ENCODE measurements at regions not wholly inside any gene's neighbourhood (a gene's known extent, or its start where the extent isn't known, plus 50 kb on each side); places are given as distances from the start of the nearest gene placed in this dataset.

- TF ChIP-seq CTCF (IDR thresholded peaks at IDR 0.05; ENCODE audit: low read depth, low read length, missing control alignments) = no peak
- H3K4me3 ChIP-seq (ENCODE audit: low read depth, low read length) = no peak overlapping the region
- DNase-seq (ENCODE audit: low read depth) = no peak
Observed at GRCh38 chr17:72205822-72206221, 85.0 kb downstream of the SOX9 start.

DNA sequence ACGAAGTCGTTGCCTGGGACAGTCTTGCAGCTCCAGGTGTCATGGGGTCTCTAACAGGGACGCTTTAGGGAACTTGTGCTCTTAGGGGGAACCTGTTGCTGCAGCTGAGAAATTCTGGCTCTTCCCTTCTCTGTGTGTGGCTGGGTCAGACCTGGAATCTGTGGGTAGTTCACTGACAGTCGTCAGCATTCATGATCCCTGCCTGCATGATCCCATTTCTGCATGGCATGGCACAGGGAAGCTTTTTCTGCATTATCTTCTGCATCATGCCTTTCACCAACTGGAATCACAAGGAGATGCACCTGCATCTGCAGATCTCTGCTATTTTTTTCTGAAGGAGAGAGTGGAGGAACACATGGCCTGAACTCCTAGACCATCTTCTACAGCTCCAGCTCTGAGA, 85.6 kb downstream of the SOX9 start:
- H3K4me3 ChIP-seq (ENCODE audit: low read depth, low read length) = no peak overlapping the region
- no peak for DNase-seq (ENCODE audit: low read depth)
- no peak for TF ChIP-seq CTCF (IDR thresholded peaks at IDR 0.05; ENCODE audit: low read depth, low read length, missing control alignments)

DNA sequence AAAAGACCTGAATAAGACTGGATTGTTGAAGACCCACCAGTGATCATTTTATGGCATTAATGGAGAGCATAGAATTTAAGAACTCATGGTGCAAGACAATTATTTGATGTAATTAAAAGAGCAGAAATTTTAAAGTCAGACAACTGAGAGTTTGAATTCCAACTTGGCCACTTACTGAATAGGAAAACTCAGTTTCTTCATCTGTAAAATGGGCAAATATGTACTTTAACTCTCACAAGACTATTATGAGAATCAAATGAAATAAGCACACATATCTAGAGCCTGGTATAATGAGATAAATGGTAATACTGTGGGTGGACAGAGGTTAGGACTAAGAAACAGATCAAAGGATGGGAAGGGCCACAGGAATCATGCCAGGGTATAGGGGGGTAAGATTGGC, 88.0 kb downstream of the SOX9 start:
- DNase-seq (ENCODE audit: low read depth) = no peak
- no peak for TF ChIP-seq CTCF (IDR thresholded peaks at IDR 0.05; ENCODE audit: low read depth, low read length, missing control alignments)
- no peak overlapping the region for H3K4me3 ChIP-seq (ENCODE audit: low read depth, low read length)

DNA sequence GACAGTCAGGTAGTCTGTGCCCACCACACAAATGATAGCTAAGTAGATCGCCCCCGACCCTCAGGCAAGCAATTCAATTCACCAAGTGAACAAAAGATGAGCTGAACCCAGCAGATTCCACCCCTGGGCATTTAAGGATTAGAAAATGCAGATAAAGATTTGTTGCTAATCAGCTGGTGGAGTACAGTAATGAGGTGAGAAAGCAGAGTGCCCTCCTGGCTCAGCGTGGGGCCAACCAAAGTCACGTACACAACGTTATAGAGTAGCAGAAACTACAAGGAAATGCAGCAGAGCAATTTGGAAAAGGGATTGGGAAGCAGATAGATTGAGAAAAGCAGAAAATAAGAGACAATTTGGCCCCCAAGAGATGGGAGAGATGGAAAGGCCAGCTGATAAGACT, 91.2 kb downstream of the SOX9 start:
- H3K4me3 ChIP-seq (ENCODE audit: low read depth, low read length) = no peak overlapping the region
- TF ChIP-seq CTCF (IDR thresholded peaks at IDR 0.05; ENCODE audit: low read depth, low read length, missing control alignments) = no peak
- DNase-seq (ENCODE audit: low read depth) = no peak

- no peak overlapping the region for H3K4me3 ChIP-seq (ENCODE audit: low read depth, low read length)
- DNase-seq (ENCODE audit: low read depth) = no peak
- TF ChIP-seq CTCF (IDR thresholded peaks at IDR 0.05; ENCODE audit: low read depth, low read length, missing control alignments) = no peak
Observed at GRCh38 chr17:72215490-72215889, 94.7 kb downstream of the SOX9 start.

DNA sequence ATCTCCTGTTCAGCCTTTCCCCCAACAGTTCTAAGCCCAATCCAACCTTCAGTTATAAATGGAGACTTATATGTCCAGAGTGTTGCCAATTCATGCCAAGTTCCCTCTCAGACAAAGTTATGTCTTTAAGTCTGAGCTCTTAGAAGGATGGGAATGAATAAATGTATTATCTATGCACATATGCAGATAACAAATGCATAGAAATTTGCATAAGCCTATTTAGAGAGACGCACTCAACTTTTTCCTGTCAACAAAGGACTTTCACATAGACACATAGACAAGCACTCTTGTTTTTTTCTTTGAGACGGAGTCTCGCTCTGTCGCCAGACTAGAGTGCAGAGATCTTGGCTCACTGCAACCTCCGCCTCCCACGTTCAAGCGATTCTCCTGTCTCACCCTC, 95.1 kb downstream of the SOX9 start:
- no peak for TF ChIP-seq CTCF (IDR thresholded peaks at IDR 0.05; ENCODE audit: low read depth, low read length, missing control alignments)
- DNase-seq (ENCODE audit: low read depth) = no peak
- H3K4me3 ChIP-seq (ENCODE audit: low read depth, low read length) = no peak overlapping the region

GRCh38 chr17:72219137-72219823, 98.5 kb downstream of the SOX9 start:
- H3K4me3 ChIP-seq (ENCODE audit: low read depth, low read length) = no peak overlapping the region
- TF ChIP-seq CTCF (IDR thresholded peaks at IDR 0.05; ENCODE audit: low read depth, low read length, missing control alignments) = no peak
- no peak for DNase-seq (ENCODE audit: low read depth)

Measured in GM12864 (cell line).